Neural cell (in vitro differentiated cells): ENCODE measurements at regions not wholly inside any gene's neighbourhood (a gene's known extent, or its start where the extent isn't known, plus 50 kb on each side); places are given as distances from the start of the nearest gene placed in this dataset.

Experiments
- POLR2AphosphoS5 ChIP-seq: IDR thresholded peaks from 2 replicates; pipeline ENCODE4 v1.6.1; 2012
- TF ChIP-seq, protein P1 (sequence below): fragments of 450-650 bp; IDR thresholded peaks from 2 replicates; pipeline ENCODE4 v1.5.1; 2014; ENCODE audit warnings: antibody characterized with exemption, mild to moderate bottlenecking, moderate library complexity; ENCODE audit not compliant: poor library complexity, severe bottlenecking

DNA sequence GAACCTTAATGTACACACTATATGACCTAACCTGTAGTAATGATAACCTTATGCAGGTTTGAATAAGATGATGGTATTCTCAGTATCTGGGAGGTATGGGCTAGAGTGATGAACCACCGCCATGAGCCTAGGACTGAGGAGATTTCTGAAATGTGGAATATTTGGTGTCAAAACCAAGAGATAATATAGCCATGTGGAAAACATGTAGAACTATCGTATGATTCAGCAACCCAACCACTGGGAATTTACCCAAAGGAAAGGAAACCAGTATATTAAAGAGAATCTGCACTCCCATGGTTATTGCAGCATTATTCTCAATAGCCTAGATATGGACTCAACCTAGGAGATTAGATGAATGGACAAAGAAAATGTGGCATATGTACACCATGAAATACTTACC is 271.7 kb upstream of the BTG1 start:
- TF ChIP-seq, protein P1, sequence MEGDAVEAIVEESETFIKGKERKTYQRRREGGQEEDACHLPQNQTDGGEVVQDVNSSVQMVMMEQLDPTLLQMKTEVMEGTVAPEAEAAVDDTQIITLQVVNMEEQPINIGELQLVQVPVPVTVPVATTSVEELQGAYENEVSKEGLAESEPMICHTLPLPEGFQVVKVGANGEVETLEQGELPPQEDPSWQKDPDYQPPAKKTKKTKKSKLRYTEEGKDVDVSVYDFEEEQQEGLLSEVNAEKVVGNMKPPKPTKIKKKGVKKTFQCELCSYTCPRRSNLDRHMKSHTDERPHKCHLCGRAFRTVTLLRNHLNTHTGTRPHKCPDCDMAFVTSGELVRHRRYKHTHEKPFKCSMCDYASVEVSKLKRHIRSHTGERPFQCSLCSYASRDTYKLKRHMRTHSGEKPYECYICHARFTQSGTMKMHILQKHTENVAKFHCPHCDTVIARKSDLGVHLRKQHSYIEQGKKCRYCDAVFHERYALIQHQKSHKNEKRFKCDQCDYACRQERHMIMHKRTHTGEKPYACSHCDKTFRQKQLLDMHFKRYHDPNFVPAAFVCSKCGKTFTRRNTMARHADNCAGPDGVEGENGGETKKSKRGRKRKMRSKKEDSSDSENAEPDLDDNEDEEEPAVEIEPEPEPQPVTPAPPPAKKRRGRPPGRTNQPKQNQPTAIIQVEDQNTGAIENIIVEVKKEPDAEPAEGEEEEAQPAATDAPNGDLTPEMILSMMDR: no peak
- TF ChIP-seq POLR2AphosphoS5: no peak
